IMR-90 (cell line): ENCODE measurements at regions not wholly inside any gene's neighbourhood (a gene's known extent, or its start where the extent isn't known, plus 50 kb on each side); places are given as distances from the start of the nearest gene placed in this dataset.

Experiments used
- ATAC-seq: fragments of 200-7000 bp; cut with Tn5 transposase; 2 replicates; pipeline ENCODE4 v1.9.1; 2020; ENCODE audit warnings: low read depth, mild to moderate bottlenecking, moderate library complexity
- BruUV-seq: library from RNA; stranded (reverse); fragments of 400-500 nt; replicated peaks from 2 replicates; lab custom pipeline; 2021; lab: Mats Ljungman, UMichigan
- CTCF ChIA-PET: fragments of 300-600 bp; formaldehyde crosslinking; extraction: SDS; loops from one replicate; lab custom pipeline; 2021; ENCODE audit warnings: antibody characterized with exemption; lab: Yijun Ruan, JAX
- POLR2A ChIA-PET: fragments of 300-600 bp; sonication (Branson Sonifier 250); formaldehyde crosslinking; loops from one replicate; lab custom pipeline; 2022; ENCODE audit warnings: antibody characterized with exemption; ENCODE audit not compliant: unreplicated experiment; lab: Charles Lee
- DNase-seq: peaks from one replicate; pipeline ENCODE4 v3.0.0; 2013
- H2AFZ ChIP-seq: replicated peaks from 2 replicates; pipeline ENCODE3; 2013; ENCODE audit warnings: low read length, mild to moderate bottlenecking; ENCODE audit not compliant: poor library complexity
- H2AK5ac ChIP-seq: 2 replicates; pipeline ENCODE4 v1.6.1; 2013; ENCODE audit warnings: low read depth, low read length, inconsistent platforms
- H2AK9ac ChIP-seq: replicated peaks from 2 replicates; pipeline ENCODE3; 2013; ENCODE audit warnings: mild to moderate bottlenecking, low read depth, low read length, moderate library complexity; ENCODE audit not compliant: poor library complexity
- H2BK120ac ChIP-seq: 2 replicates; pipeline ENCODE4 v1.6.1; 2013; ENCODE audit warnings: low read depth, low read length, inconsistent platforms
- H2BK15ac ChIP-seq: 3 replicates; pipeline ENCODE4 v1.6.1; 2013; ENCODE audit warnings: low read depth, low read length, inconsistent platforms
- H2BK20ac ChIP-seq: 2 replicates; pipeline ENCODE4 v1.6.1; 2013; ENCODE audit warnings: low read depth, mild to moderate bottlenecking, inconsistent platforms, low read length, moderate library complexity
- H2BK5ac ChIP-seq: 2 replicates; pipeline ENCODE4 v1.6.1; 2013; ENCODE audit warnings: mild to moderate bottlenecking, low read depth, low read length, inconsistent platforms; ENCODE audit not compliant: poor library complexity, severe bottlenecking
- H3K14ac ChIP-seq: replicated peaks from 2 replicates; pipeline ENCODE4 v1.6.1; 2013; ENCODE audit warnings: low read depth, low read length, inconsistent platforms
- H3K18ac ChIP-seq: 2 replicates; pipeline ENCODE4 v1.6.1; 2013; ENCODE audit warnings: low read depth, low read length, control low read depth
- H3K23ac ChIP-seq: 2 replicates; pipeline ENCODE4 v1.6.1; 2013; ENCODE audit warnings: low read depth, low read length, inconsistent platforms
- H3K27ac ChIP-seq: 2 replicates; pipeline ENCODE4 v1.5.1; 2013; ENCODE audit warnings: mild to moderate bottlenecking, control low read depth, low read length; ENCODE audit not compliant: insufficient read depth
- H3K27me3 ChIP-seq: 2 replicates; pipeline ENCODE4 v1.6.1; 2013; ENCODE audit warnings: low read length; ENCODE audit not compliant: control insufficient read depth, insufficient read depth
- H3K36me3 ChIP-seq: 2 replicates; pipeline ENCODE4 v1.6.1; 2013; ENCODE audit warnings: low read length, mixed read lengths; ENCODE audit not compliant: control insufficient read depth, insufficient read depth
- H3K4ac ChIP-seq: 2 replicates; pipeline ENCODE4 v1.6.1; 2013; ENCODE audit warnings: low read depth, low read length, inconsistent platforms
- H3K4me1 ChIP-seq: 2 replicates; pipeline ENCODE4 v1.6.1; 2013; ENCODE audit warnings: low read length, mixed read lengths; ENCODE audit not compliant: control insufficient read depth, insufficient read depth
- H3K4me2 ChIP-seq: 2 replicates; pipeline ENCODE4 v1.6.1; 2013; ENCODE audit warnings: low read depth, mild to moderate bottlenecking, control low read depth, low read length, moderate library complexity
- H3K4me3 ChIP-seq: 2 replicates; pipeline ENCODE4 v1.5.1; 2013; ENCODE audit warnings: low read depth, mild to moderate bottlenecking, control low read depth, low read length, moderate library complexity; ENCODE audit not compliant: insufficient read depth
- H3K56ac ChIP-seq: 2 replicates; pipeline ENCODE4 v1.6.1; 2013; ENCODE audit warnings: low read length, inconsistent platforms; ENCODE audit not compliant: insufficient read depth; ENCODE audit errors: extremely low read depth
- H3K79me1 ChIP-seq, 2 experiments: 2 replicates each; pipeline ENCODE4 v1.6.1; 2013; ENCODE audit warnings: low read length in 2 of 2, inconsistent platforms in 1 of 2, low read depth in 1 of 2
- H3K9ac ChIP-seq: 2 replicates; pipeline ENCODE4 v1.6.1; 2013; ENCODE audit warnings: low read depth, low read length, control low read depth
- H3K9me1 ChIP-seq: 2 replicates; pipeline ENCODE4 v1.6.1; 2013; ENCODE audit warnings: low read length, inconsistent platforms; ENCODE audit not compliant: insufficient read depth
- H3K9me3 ChIP-seq: 2 replicates; pipeline ENCODE4 v1.6.1; 2013; ENCODE audit warnings: low read length; ENCODE audit not compliant: control insufficient read depth, insufficient read depth
- H4K20me1 ChIP-seq: 2 replicates; pipeline ENCODE4 v1.6.1; 2013; ENCODE audit warnings: low read length, inconsistent platforms; ENCODE audit not compliant: insufficient read depth
- H4K5ac ChIP-seq: 2 replicates; pipeline ENCODE4 v1.6.1; 2013; ENCODE audit warnings: mild to moderate bottlenecking, low read depth, low read length, control low read depth
- H4K8ac ChIP-seq, 2 experiments: 2 replicates each; pipeline ENCODE4 v1.6.1; 2013; ENCODE audit warnings: low read depth in 2 of 2, low read length in 2 of 2, control low read depth in 1 of 2, inconsistent platforms in 1 of 2
- H4K91ac ChIP-seq: 2 replicates; pipeline ENCODE4 v1.6.1; 2013; ENCODE audit warnings: low read depth, low read length, inconsistent platforms; ENCODE audit not compliant: insufficient read depth
- BHLHE40 ChIP-seq: fragments of 150-350 bp; IDR thresholded peaks from 2 replicates; pipeline ENCODE4 v1.6.1; 2016; ENCODE audit warnings: mild to moderate bottlenecking, low read depth, low read length
- CEBPB ChIP-seq: IDR thresholded peaks from 2 replicates; pipeline ENCODE4 v1.6.1; 2012; ENCODE audit warnings: low read depth, low read length, improper control_type of control experiment
- CHD1 ChIP-seq: IDR thresholded peaks from 2 replicates; pipeline ENCODE4 v1.6.1; 2012; ENCODE audit warnings: low read depth, low read length, improper control_type of control experiment
- FOS ChIP-seq: fragments of 150-350 bp; IDR thresholded peaks from 2 replicates; pipeline ENCODE4 v1.6.1; 2016; ENCODE audit warnings: low read depth, low read length
- MAFK ChIP-seq: IDR thresholded peaks from 2 replicates; pipeline ENCODE4 v1.6.1; 2012; ENCODE audit warnings: low read depth, low read length, improper control_type of control experiment
- MAZ ChIP-seq: IDR thresholded peaks from 2 replicates; pipeline ENCODE4 v1.6.1; 2012; ENCODE audit warnings: low read depth, mild to moderate bottlenecking, low read length, improper control_type of control experiment, moderate library complexity, borderline replicate concordance
- NFE2L2 ChIP-seq: fragments of 150-350 bp; IDR thresholded peaks from 2 replicates; pipeline ENCODE4 v1.6.1; 2016; ENCODE audit warnings: low read depth, mild to moderate bottlenecking, low read length
- POLR2A ChIP-seq: IDR thresholded peaks from 2 replicates; pipeline ENCODE4 v1.6.1; 2012; ENCODE audit warnings: mild to moderate bottlenecking, low read depth, low read length
- RAD21 ChIP-seq: IDR thresholded peaks from 2 replicates; pipeline ENCODE4 v1.6.1; 2012; ENCODE audit warnings: low read length, improper control_type of control experiment
- RCOR1 ChIP-seq: IDR thresholded peaks from 2 replicates; pipeline ENCODE4 v1.6.1; 2012; ENCODE audit warnings: mild to moderate bottlenecking, low read length, improper control_type of control experiment; ENCODE audit not compliant: insufficient replicate concordance
- RFX5 ChIP-seq: IDR thresholded peaks from 2 replicates; pipeline ENCODE4 v1.8.0; 2012; ENCODE audit warnings: low read depth, mild to moderate bottlenecking, low read length, moderate library complexity
- SMC3 ChIP-seq: fragments of 150-350 bp; IDR thresholded peaks from 2 replicates; pipeline ENCODE4 v1.6.1; 2016; ENCODE audit warnings: low read depth, mild to moderate bottlenecking, antibody characterized with exemption, low read length, moderate library complexity
- WGBS, 2 experiments: methylation state at CpG; one replicate each; pipeline versions ENCODE4 v1.1.5 to v1.1.7; 2013; ENCODE audit warnings: missing lambda C conversion rate in 2 of 2; ENCODE audit not compliant: insufficient read length in 1 of 2; ENCODE audit errors: extremely low coverage in 2 of 2; 5-methylcytosine and 5-hydroxymethylcytosine counted together
- dilution Hi-C: fragments of 300-500 bp; cut with HindIII; formaldehyde crosslinking; loops from one replicate; pipeline ENCODE4 v1.14.3; 2018; ENCODE audit warnings: low sequenced_read_pairs; ENCODE audit not compliant: unreplicated experiment
- in situ Hi-C: fragments of 300-500 bp; cut with MboI; formaldehyde crosslinking; loops from 3 replicates; pipeline ENCODE4 v1.14.3; 2019; ENCODE audit warnings: low sequenced_read_pairs, inconsistent platforms, mixed read lengths
- intact Hi-C: fragments of 100-400 bp; cut with micrococcal nuclease; formaldehyde crosslinking; loops from 2 replicates; pipeline ENCODE4 v1.10.0; 2022
- TF ChIP-seq, protein P1 (sequence below): fragments of 150-350 bp; IDR thresholded peaks from 2 replicates; pipeline ENCODE4 v1.6.1; 2016; ENCODE audit warnings: low read depth, mild to moderate bottlenecking, low read length, moderate library complexity, borderline replicate concordance
- TF ChIP-seq, protein P2 (sequence below): conservative IDR thresholded peaks from 2 replicates; pipeline ENCODE4 v1.5.1; 2012; ENCODE audit warnings: mild to moderate bottlenecking, low read depth, low read length, improper control_type of control experiment
- TF ChIP-seq, protein P3 (sequence below): fragments of 150-350 bp; IDR thresholded peaks from 2 replicates; pipeline ENCODE4 v1.6.1; 2017; ENCODE audit warnings: mild to moderate bottlenecking, antibody characterized with exemption, low read length, low read depth

DNA sequence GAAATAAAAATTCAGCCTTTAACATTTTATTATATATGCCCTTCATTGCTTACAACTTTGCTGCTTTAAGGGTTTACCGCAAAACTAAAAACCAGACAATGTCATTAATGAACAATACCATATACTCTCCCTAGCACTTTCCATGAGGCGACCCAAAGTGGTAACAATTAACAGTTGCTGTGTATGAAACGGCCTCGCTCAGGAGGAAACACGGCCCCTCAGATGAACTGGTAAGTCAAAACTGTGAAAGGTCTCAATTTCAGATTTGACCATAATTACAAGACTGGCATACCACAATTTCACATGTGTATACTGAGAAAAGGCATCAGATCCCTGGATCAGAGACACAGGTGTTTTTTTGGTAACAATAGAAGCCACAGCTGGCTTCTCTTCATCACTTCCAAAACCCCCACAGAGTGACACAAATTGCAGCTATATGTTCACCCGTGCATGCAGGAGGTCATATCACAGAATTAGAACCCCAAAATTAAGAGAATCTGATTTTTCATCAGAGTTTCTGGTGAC is 611.9 kb upstream of the ADAMTS5 start:
- H2AFZ ChIP-seq, result no peak overlapping the region
- no peak overlapping the region for H2BK20ac ChIP-seq
- H3K27me3 ChIP-seq, result no peaks in the 10 kb centered on the region
- no peaks in the 10 kb centered on the region for H3K79me1 ChIP-seq
- 0 out of 2 replicates have a peak overlapping the region, but pooled peaks have one; percentile 30 for H2AK5ac ChIP-seq
- dilution Hi-C loops (no loop called here), in situ Hi-C loops (no loop called here), intact Hi-C loops (no loop called here)
- no CpG with 5 or more reads among the region's 6 CpGs for WGBS, 2 experiments
- H3K14ac ChIP-seq, result no peak overlapping the region
- no peak overlapping the region for H2BK15ac ChIP-seq
- TF ChIP-seq RFX5, result no peak
- TF ChIP-seq CHD1, result no peak
- TF ChIP-seq FOS, result no peak
- TF ChIP-seq MAZ, result no peak
- TF ChIP-seq SMC3, result no peak
- TF ChIP-seq BHLHE40, result no peak
- no peak for TF ChIP-seq MAFK
- TF ChIP-seq, protein P1, sequence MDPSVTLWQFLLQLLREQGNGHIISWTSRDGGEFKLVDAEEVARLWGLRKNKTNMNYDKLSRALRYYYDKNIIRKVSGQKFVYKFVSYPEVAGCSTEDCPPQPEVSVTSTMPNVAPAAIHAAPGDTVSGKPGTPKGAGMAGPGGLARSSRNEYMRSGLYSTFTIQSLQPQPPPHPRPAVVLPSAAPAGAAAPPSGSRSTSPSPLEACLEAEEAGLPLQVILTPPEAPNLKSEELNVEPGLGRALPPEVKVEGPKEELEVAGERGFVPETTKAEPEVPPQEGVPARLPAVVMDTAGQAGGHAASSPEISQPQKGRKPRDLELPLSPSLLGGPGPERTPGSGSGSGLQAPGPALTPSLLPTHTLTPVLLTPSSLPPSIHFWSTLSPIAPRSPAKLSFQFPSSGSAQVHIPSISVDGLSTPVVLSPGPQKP, result no peak
- no peak for TF ChIP-seq NFE2L2
- TF ChIP-seq, protein P2, sequence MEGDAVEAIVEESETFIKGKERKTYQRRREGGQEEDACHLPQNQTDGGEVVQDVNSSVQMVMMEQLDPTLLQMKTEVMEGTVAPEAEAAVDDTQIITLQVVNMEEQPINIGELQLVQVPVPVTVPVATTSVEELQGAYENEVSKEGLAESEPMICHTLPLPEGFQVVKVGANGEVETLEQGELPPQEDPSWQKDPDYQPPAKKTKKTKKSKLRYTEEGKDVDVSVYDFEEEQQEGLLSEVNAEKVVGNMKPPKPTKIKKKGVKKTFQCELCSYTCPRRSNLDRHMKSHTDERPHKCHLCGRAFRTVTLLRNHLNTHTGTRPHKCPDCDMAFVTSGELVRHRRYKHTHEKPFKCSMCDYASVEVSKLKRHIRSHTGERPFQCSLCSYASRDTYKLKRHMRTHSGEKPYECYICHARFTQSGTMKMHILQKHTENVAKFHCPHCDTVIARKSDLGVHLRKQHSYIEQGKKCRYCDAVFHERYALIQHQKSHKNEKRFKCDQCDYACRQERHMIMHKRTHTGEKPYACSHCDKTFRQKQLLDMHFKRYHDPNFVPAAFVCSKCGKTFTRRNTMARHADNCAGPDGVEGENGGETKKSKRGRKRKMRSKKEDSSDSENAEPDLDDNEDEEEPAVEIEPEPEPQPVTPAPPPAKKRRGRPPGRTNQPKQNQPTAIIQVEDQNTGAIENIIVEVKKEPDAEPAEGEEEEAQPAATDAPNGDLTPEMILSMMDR, result no peak
- no peak for TF ChIP-seq RAD21
- TF ChIP-seq, protein P3, sequence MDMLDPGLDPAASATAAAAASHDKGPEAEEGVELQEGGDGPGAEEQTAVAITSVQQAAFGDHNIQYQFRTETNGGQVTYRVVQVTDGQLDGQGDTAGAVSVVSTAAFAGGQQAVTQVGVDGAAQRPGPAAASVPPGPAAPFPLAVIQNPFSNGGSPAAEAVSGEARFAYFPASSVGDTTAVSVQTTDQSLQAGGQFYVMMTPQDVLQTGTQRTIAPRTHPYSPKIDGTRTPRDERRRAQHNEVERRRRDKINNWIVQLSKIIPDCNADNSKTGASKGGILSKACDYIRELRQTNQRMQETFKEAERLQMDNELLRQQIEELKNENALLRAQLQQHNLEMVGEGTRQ, result no peak
- TF ChIP-seq CEBPB, result no peak
- TF ChIP-seq POLR2A, result no peak
- TF ChIP-seq RCOR1, result no peak
- ChIA-PET POLR2A (no interaction called here), CTCF (no interaction called here)
- no peak overlapping the region for H3K23ac ChIP-seq
- no peaks in the 10 kb centered on the region for H3K9me3 ChIP-seq
- peaks cover 2% of the 10 kb centered on the region; the same call in 1 of the 2 replicates for H3K9me1 ChIP-seq
- H3K27ac ChIP-seq, result no peak overlapping the region
- H3K9ac ChIP-seq, result no peak overlapping the region
- no peak overlapping the region for H4K91ac ChIP-seq
- no peak overlapping the region for H2BK120ac ChIP-seq
- BruUV-seq, result no TSS peak
- ATAC-seq (no peak), DNase-seq (no peak)
- no peak overlapping the region for H3K4ac ChIP-seq
- no peak overlapping the region for H3K56ac ChIP-seq
- no peak overlapping the region for H3K18ac ChIP-seq
- no peak overlapping the region for H2AK9ac ChIP-seq
- no peak overlapping the region for H4K5ac ChIP-seq
- no peak overlapping the region for H4K8ac ChIP-seq
- no peak overlapping the region for H3K4me2 ChIP-seq
- H4K20me1 ChIP-seq, result no peaks in the 10 kb centered on the region
- H3K4me3 ChIP-seq, result no peak overlapping the region
- no peak overlapping the region for H2BK5ac ChIP-seq
- H3K36me3 ChIP-seq, result no peaks in the 10 kb centered on the region
- H3K4me1 ChIP-seq, result no peaks in the 10 kb centered on the region; the same call in 1 of the 2 replicates
